HEK293 (cell line): ENCODE measurements at regions not wholly inside any gene's neighbourhood (a gene's known extent, or its start where the extent isn't known, plus 50 kb on each side); places are given as distances from the start of the nearest gene placed in this dataset.

Source experiments
- YY1 ChIP-seq: fragments of 450-650 bp; formaldehyde crosslinking; IDR thresholded peaks from 2 replicates; pipeline ENCODE4 v1.5.1; 2018; ENCODE audit warnings: missing biosample characterization, missing genetic modification characterization
- ZNF121 ChIP-seq: fragments of 450-650 bp; formaldehyde crosslinking; IDR thresholded peaks from 2 replicates; pipeline ENCODE4 v1.5.1; 2016; ENCODE audit warnings: missing biosample characterization, missing genetic modification characterization
- ZNF140 ChIP-seq: fragments of 450-650 bp; formaldehyde crosslinking; IDR thresholded peaks from 2 replicates; pipeline ENCODE4 v1.5.1; 2016; ENCODE audit warnings: missing biosample characterization, missing genetic modification characterization
- ZNF19 ChIP-seq: fragments of 450-650 bp; formaldehyde crosslinking; IDR thresholded peaks from 2 replicates; pipeline ENCODE4; 2016; ENCODE audit warnings: missing biosample characterization, missing genetic modification characterization, low read depth
- ZNF24 ChIP-seq: fragments of 450-650 bp; formaldehyde crosslinking; IDR thresholded peaks from 2 replicates; pipeline ENCODE4 v1.5.1; 2016; ENCODE audit warnings: missing biosample characterization, missing genetic modification characterization
- ZNF416 ChIP-seq: fragments of 450-650 bp; formaldehyde crosslinking; IDR thresholded peaks from 2 replicates; pipeline ENCODE4 v1.5.1; 2016; ENCODE audit warnings: missing biosample characterization, missing genetic modification characterization
- ZNF514 ChIP-seq: fragments of 450-650 bp; formaldehyde crosslinking; IDR thresholded peaks from 2 replicates; pipeline ENCODE4 v1.5.1; 2016; ENCODE audit warnings: missing biosample characterization, missing genetic modification characterization
- ZSCAN30 ChIP-seq: fragments of 450-650 bp; IDR thresholded peaks from 2 replicates; pipeline ENCODE4 v1.5.1; 2018; ENCODE audit warnings: missing biosample characterization, mild to moderate bottlenecking, missing genetic modification characterization, moderate library complexity
- TF ChIP-seq, protein P1 (sequence below): fragments of 450-650 bp; formaldehyde crosslinking; IDR thresholded peaks from 2 replicates; pipeline ENCODE4 v1.5.1; 2016; ENCODE audit warnings: missing biosample characterization, missing genetic modification characterization
- TF ChIP-seq, protein P2 (sequence below): fragments of 450-650 bp; formaldehyde crosslinking; IDR thresholded peaks from 2 replicates; pipeline ENCODE4 v1.5.1; 2016; ENCODE audit warnings: missing biosample characterization, missing genetic modification characterization
- TF ChIP-seq, protein P3 (sequence below): fragments of 450-650 bp; formaldehyde crosslinking; IDR thresholded peaks from 2 replicates; pipeline ENCODE4 v1.5.1; 2016; ENCODE audit warnings: missing biosample characterization, missing genetic modification characterization
- TF ChIP-seq, protein P4 (sequence below): fragments of 450-650 bp; formaldehyde crosslinking; IDR thresholded peaks from 2 replicates; pipeline ENCODE4 v1.5.1; 2016; ENCODE audit warnings: missing biosample characterization, missing genetic modification characterization
- TF ChIP-seq, protein P5 (sequence below): fragments of 450-650 bp; formaldehyde crosslinking; conservative IDR thresholded peaks from 2 replicates; pipeline ENCODE4 v1.5.1; 2016; ENCODE audit warnings: low read depth, missing biosample characterization, missing genetic modification characterization
- TF ChIP-seq, protein P6 (sequence below): fragments of 450-650 bp; formaldehyde crosslinking; IDR thresholded peaks from 2 replicates; pipeline ENCODE4 v1.5.1; 2016; ENCODE audit warnings: missing biosample characterization, missing genetic modification characterization

DNA sequence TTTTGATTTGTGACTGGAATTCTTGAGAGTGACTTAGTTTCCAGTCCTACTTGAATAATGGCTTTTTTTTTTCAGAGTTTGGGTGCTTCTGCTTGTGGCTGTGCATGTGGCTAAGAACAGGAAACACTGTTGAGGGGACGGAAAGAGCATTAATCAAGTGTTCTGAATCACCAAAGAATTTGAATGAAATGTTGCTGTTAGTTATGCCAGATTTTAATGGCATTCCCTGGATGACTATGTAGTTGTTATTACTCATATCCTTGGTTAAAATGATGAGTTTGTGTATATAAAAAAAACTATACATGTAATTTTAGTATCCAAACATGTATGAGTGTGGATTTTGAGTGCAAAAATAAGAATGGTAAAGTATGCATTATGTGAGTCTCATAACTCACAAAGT is 347.9 kb downstream of the BCAT1 start:
- TF ChIP-seq ZNF24 (tag by site-specific recombination): no peak
- TF ChIP-seq, protein P1, sequence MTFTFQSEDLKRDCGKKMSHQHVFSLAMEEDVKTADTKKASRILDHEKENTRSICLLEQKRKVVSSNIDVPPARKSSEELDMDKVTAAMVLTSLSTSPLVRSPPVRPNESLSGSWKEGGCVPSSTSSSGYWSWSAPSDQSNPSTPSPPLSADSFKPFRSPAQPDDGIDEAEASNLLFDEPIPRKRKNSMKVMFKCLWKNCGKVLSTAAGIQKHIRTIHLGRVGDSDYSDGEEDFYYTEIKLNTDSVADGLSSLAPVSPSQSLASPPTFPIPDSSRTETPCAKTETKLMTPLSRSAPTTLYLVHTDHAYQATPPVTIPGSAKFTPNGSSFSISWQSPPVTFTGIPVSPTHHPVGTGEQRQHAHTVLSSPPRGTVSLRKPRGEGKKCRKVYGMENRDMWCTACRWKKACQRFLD (tag by site-specific recombination): no peak
- TF ChIP-seq ZNF121 (tag by site-specific recombination): no peak
- no peak for TF ChIP-seq YY1
- no peak for TF ChIP-seq ZNF416 (tag by site-specific recombination)
- TF ChIP-seq, protein P2, sequence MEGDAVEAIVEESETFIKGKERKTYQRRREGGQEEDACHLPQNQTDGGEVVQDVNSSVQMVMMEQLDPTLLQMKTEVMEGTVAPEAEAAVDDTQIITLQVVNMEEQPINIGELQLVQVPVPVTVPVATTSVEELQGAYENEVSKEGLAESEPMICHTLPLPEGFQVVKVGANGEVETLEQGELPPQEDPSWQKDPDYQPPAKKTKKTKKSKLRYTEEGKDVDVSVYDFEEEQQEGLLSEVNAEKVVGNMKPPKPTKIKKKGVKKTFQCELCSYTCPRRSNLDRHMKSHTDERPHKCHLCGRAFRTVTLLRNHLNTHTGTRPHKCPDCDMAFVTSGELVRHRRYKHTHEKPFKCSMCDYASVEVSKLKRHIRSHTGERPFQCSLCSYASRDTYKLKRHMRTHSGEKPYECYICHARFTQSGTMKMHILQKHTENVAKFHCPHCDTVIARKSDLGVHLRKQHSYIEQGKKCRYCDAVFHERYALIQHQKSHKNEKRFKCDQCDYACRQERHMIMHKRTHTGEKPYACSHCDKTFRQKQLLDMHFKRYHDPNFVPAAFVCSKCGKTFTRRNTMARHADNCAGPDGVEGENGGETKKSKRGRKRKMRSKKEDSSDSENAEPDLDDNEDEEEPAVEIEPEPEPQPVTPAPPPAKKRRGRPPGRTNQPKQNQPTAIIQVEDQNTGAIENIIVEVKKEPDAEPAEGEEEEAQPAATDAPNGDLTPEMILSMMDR (tag by site-specific recombination): no peak
- TF ChIP-seq, protein P3, sequence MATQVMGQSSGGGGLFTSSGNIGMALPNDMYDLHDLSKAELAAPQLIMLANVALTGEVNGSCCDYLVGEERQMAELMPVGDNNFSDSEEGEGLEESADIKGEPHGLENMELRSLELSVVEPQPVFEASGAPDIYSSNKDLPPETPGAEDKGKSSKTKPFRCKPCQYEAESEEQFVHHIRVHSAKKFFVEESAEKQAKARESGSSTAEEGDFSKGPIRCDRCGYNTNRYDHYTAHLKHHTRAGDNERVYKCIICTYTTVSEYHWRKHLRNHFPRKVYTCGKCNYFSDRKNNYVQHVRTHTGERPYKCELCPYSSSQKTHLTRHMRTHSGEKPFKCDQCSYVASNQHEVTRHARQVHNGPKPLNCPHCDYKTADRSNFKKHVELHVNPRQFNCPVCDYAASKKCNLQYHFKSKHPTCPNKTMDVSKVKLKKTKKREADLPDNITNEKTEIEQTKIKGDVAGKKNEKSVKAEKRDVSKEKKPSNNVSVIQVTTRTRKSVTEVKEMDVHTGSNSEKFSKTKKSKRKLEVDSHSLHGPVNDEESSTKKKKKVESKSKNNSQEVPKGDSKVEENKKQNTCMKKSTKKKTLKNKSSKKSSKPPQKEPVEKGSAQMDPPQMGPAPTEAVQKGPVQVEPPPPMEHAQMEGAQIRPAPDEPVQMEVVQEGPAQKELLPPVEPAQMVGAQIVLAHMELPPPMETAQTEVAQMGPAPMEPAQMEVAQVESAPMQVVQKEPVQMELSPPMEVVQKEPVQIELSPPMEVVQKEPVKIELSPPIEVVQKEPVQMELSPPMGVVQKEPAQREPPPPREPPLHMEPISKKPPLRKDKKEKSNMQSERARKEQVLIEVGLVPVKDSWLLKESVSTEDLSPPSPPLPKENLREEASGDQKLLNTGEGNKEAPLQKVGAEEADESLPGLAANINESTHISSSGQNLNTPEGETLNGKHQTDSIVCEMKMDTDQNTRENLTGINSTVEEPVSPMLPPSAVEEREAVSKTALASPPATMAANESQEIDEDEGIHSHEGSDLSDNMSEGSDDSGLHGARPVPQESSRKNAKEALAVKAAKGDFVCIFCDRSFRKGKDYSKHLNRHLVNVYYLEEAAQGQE (tag by site-specific recombination): no peak
- no peak for TF ChIP-seq ZSCAN30 (tag by site-specific recombination)
- TF ChIP-seq, protein P4, sequence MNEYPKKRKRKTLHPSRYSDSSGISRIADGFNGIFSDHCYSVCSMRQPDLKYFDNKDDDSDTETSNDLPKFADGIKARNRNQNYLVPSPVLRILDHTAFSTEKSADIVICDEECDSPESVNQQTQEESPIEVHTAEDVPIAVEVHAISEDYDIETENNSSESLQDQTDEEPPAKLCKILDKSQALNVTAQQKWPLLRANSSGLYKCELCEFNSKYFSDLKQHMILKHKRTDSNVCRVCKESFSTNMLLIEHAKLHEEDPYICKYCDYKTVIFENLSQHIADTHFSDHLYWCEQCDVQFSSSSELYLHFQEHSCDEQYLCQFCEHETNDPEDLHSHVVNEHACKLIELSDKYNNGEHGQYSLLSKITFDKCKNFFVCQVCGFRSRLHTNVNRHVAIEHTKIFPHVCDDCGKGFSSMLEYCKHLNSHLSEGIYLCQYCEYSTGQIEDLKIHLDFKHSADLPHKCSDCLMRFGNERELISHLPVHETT (tag by site-specific recombination): no peak
- no peak for TF ChIP-seq ZNF514
- TF ChIP-seq, protein P5, sequence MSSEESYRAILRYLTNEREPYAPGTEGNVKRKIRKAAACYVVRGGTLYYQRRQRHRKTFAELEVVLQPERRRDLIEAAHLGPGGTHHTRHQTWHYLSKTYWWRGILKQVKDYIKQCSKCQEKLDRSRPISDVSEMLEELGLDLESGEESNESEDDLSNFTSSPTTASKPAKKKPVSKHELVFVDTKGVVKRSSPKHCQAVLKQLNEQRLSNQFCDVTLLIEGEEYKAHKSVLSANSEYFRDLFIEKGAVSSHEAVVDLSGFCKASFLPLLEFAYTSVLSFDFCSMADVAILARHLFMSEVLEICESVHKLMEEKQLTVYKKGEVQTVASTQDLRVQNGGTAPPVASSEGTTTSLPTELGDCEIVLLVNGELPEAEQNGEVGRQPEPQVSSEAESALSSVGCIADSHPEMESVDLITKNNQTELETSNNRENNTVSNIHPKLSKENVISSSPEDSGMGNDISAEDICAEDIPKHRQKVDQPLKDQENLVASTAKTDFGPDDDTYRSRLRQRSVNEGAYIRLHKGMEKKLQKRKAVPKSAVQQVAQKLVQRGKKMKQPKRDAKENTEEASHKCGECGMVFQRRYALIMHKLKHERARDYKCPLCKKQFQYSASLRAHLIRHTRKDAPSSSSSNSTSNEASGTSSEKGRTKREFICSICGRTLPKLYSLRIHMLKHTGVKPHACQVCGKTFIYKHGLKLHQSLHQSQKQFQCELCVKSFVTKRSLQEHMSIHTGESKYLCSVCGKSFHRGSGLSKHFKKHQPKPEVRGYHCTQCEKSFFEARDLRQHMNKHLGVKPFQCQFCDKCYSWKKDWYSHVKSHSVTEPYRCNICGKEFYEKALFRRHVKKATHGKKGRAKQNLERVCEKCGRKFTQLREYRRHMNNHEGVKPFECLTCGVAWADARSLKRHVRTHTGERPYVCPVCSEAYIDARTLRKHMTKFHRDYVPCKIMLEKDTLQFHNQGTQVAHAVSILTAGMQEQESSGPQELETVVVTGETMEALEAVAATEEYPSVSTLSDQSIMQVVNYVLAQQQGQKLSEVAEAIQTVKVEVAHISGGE (tag by site-specific recombination): no peak
- TF ChIP-seq ZNF140: no peak
- TF ChIP-seq, protein P6, sequence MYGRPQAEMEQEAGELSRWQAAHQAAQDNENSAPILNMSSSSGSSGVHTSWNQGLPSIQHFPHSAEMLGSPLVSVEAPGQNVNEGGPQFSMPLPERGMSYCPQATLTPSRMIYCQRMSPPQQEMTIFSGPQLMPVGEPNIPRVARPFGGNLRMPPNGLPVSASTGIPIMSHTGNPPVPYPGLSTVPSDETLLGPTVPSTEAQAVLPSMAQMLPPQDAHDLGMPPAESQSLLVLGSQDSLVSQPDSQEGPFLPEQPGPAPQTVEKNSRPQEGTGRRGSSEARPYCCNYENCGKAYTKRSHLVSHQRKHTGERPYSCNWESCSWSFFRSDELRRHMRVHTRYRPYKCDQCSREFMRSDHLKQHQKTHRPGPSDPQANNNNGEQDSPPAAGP (tag by site-specific recombination): no peak
- TF ChIP-seq ZNF19: no peak
